Caco-2 (cell line): ENCODE measurements at regions not wholly inside any gene's neighbourhood (a gene's known extent, or its start where the extent isn't known, plus 50 kb on each side); places are given as distances from the start of the nearest gene placed in this dataset.

Source experiments
- BruUV-seq: library from RNA; stranded (reverse); fragments of 400-500 nt; replicated peaks from 2 replicates; lab custom pipeline; 2021; lab: Mats Ljungman, UMichigan
- CTCF ChIA-PET: fragments of 300-600 bp; sonication (Branson Sonifier 250); formaldehyde crosslinking; loops from one replicate; lab custom pipeline; 2022; ENCODE audit warnings: antibody characterized with exemption; lab: Charles Lee
- POLR2A ChIA-PET: fragments of 300-600 bp; sonication (Branson Sonifier 250); formaldehyde crosslinking; loops from one replicate; lab custom pipeline; 2022; ENCODE audit warnings: antibody characterized with exemption; lab: Charles Lee
- DNase-seq, 2 experiments: peaks; one replicate each; pipeline versions ENCODE4 v3.0.0 to v3.0.0-alpha.2; 2020 to 2022
- H3K27me3 ChIP-seq: replicated peaks from 2 replicates; pipeline ENCODE4 v1.6.0; 2011; ENCODE audit warnings: low read length; ENCODE audit not compliant: control insufficient read depth, insufficient read depth
- H3K36me3 ChIP-seq: 2 replicates; pipeline ENCODE4 v1.5.1; 2011; ENCODE audit warnings: low read length; ENCODE audit not compliant: control insufficient read depth, insufficient read depth
- H3K4me1 ChIP-seq: fragments of 250-450 bp; sonication (Bioruptor Pico); 2 replicates; pipeline ENCODE4 v1.5.1; 2020; ENCODE audit warnings: mild to moderate bottlenecking
- H3K4me3 ChIP-seq: 2 replicates; pipeline ENCODE4 v1.5.1; 2011; ENCODE audit warnings: low read depth, mild to moderate bottlenecking, control low read depth, low read length
- H3K9me3 ChIP-seq: fragments of 250-450 bp; sonication (Bioruptor Pico); 2 replicates; pipeline ENCODE4 v1.5.1; 2020; ENCODE audit warnings: mild to moderate bottlenecking, moderate library complexity
- H3K27ac Mint-ChIP-seq: one replicate; pipeline ENCODE4 v1.8.0; 2022; ENCODE audit warnings: mixed read lengths; ENCODE audit not compliant: unreplicated experiment
- H3K27me3 Mint-ChIP-seq: one replicate; pipeline ENCODE4 v1.8.0; 2022; ENCODE audit warnings: mixed read lengths; ENCODE audit not compliant: insufficient read depth, unreplicated experiment
- H3K36me3 Mint-ChIP-seq: one replicate; pipeline ENCODE4 v1.8.0; 2022; ENCODE audit warnings: mild to moderate bottlenecking, mixed read lengths; ENCODE audit not compliant: insufficient read depth, unreplicated experiment
- H3K4me1 Mint-ChIP-seq: one replicate; pipeline ENCODE4 v1.8.0; 2022; ENCODE audit warnings: low read depth, mixed read lengths; ENCODE audit not compliant: unreplicated experiment
- H3K4me3 Mint-ChIP-seq: one replicate; pipeline ENCODE4 v1.8.0; 2022; ENCODE audit warnings: mild to moderate bottlenecking, moderate library complexity, mixed read lengths; ENCODE audit not compliant: unreplicated experiment
- H3K9me3 Mint-ChIP-seq: one replicate; pipeline ENCODE4 v1.8.0; 2022; ENCODE audit warnings: mixed read lengths; ENCODE audit not compliant: unreplicated experiment
- intact Hi-C: fragments of 100-400 bp; cut with micrococcal nuclease; formaldehyde crosslinking; loops from one replicate; pipeline ENCODE4 v1.10.0; 2022; ENCODE audit not compliant: unreplicated experiment
- TF ChIP-seq, protein P1 (sequence below), 2 experiments: fragments of 200-600 bp in 1 of 2; IDR thresholded peaks; 1 replicate in 1 of 2; 2 replicates in 1 of 2; pipeline versions ENCODE4 v1.5.1 to v1.8.0; 2011 to 2022; ENCODE audit warnings: antibody characterized with exemption in 1 of 2, control low read depth in 1 of 2, inconsistent platforms in 1 of 2, low read depth in 1 of 2, low read length in 1 of 2, mild to moderate bottlenecking in 1 of 2, moderate library complexity in 1 of 2; ENCODE audit not compliant: insufficient read depth in 1 of 2, severe bottlenecking in 1 of 2, unreplicated experiment in 1 of 2

DNA sequence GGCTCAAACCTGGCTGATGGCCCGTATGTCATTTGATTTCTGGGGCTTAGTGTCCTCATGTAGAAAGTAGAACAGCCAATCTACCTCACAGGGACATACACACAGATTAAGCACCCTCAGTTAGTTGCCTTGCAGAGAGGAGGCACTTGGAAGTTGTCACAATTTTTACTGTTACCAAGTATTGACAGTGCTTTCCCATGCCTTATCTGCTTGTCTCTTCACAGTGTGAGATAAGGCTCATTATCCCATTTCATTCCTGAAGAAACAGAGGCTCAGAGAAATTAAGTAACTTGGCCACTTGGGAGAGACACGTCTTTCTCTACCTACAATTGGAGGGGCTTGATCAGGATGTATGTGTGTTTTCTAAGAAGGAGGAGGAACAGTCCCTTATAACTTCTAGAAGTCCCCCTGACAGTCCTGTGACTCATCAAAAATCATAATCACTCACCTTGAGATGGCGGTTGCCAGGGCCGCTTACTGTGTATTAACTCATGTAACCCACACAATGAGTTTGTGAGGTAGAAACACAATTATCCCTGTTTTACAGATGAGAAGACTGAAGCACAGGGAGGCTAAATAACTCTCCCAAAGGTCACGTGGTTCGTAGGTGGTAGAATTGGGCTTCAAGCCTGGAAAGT is 56.9 kb upstream of the LHX1 start:
- no peaks in the 10 kb centered on the region for H3K27me3 ChIP-seq
- Mint-ChIP-seq H3K36me3 (no peaks in the 10 kb centered on the region), H3K9me3 (peaks cover 9% of the 10 kb centered on the region), H3K27me3 (peaks cover 10% of the 10 kb centered on the region), H3K4me3 (no peak overlapping the region), H3K27ac (no peak overlapping the region), H3K4me1 (no peaks in the 10 kb centered on the region)
- ChIA-PET CTCF (no interaction called here), POLR2A (no interaction called here)
- DNase-seq = no peak
- H3K4me1 ChIP-seq = no peaks in the 10 kb centered on the region
- H3K4me3 ChIP-seq = no peak overlapping the region
- TF ChIP-seq, protein P1, sequence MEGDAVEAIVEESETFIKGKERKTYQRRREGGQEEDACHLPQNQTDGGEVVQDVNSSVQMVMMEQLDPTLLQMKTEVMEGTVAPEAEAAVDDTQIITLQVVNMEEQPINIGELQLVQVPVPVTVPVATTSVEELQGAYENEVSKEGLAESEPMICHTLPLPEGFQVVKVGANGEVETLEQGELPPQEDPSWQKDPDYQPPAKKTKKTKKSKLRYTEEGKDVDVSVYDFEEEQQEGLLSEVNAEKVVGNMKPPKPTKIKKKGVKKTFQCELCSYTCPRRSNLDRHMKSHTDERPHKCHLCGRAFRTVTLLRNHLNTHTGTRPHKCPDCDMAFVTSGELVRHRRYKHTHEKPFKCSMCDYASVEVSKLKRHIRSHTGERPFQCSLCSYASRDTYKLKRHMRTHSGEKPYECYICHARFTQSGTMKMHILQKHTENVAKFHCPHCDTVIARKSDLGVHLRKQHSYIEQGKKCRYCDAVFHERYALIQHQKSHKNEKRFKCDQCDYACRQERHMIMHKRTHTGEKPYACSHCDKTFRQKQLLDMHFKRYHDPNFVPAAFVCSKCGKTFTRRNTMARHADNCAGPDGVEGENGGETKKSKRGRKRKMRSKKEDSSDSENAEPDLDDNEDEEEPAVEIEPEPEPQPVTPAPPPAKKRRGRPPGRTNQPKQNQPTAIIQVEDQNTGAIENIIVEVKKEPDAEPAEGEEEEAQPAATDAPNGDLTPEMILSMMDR (IDR thresholded peaks at IDR 0.05; ENCODE audit: insufficient read depth in 1 of 2, low read depth in 1 of 2, low read length in 1 of 2, severe bottlenecking in 1 of 2, unreplicated experiment in 1 of 2) = no peak
- intact Hi-C loops = no loop called here
- BruUV-seq = no TSS peak
- no peaks in the 10 kb centered on the region for H3K9me3 ChIP-seq
- H3K36me3 ChIP-seq = no peaks in the 10 kb centered on the region

DNA sequence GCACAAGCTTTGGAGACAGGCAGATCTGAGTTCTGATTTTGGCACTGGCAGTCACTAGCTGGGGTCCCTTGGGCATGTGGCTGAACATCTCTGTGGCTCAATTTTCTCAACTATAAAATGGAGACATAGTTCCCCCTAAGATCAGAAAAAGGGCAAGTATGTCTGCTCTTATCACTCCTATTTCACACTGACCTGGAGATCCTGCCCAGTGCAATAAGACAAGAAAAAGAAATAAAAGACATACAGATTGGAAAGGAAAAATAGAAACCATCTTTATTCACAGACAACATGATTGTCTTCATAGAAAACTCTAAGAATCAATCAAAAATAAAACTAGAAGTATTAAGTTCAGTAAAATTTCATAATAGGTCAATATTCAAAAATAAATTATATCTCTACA is 56.0 kb upstream of the LHX1 start:
- ChIA-PET POLR2A (interaction anchor here (0.7 kb wide), 1 partner anchor 20 kb away, joined by 4 read pairs; no protein-coding TSS in a partner anchor), CTCF (no interaction called here)
- intact Hi-C loops = no loop called here
- H3K36me3 Mint-ChIP-seq = no peaks in the 10 kb centered on the region
- H3K4me3 Mint-ChIP-seq = no peak overlapping the region
- Histone ChIP-seq H3K4me1 (no peaks in the 10 kb centered on the region), H3K27me3 (no peaks in the 10 kb centered on the region), H3K36me3 (no peaks in the 10 kb centered on the region), H3K9me3 (no peaks in the 10 kb centered on the region), H3K4me3 (no peak overlapping the region)
- no peaks in the 10 kb centered on the region for H3K4me1 Mint-ChIP-seq
- TF ChIP-seq, protein P1 (IDR thresholded peaks at IDR 0.05; ENCODE audit: insufficient read depth in 1 of 2, low read depth in 1 of 2, low read length in 1 of 2, severe bottlenecking in 1 of 2, unreplicated experiment in 1 of 2) = no peak
- peaks cover 9% of the 10 kb centered on the region for H3K27me3 Mint-ChIP-seq
- BruUV-seq = no TSS peak
- H3K9me3 Mint-ChIP-seq = peaks cover 9% of the 10 kb centered on the region
- no peak overlapping the region for H3K27ac Mint-ChIP-seq
- DNase-seq = no peak

DNA sequence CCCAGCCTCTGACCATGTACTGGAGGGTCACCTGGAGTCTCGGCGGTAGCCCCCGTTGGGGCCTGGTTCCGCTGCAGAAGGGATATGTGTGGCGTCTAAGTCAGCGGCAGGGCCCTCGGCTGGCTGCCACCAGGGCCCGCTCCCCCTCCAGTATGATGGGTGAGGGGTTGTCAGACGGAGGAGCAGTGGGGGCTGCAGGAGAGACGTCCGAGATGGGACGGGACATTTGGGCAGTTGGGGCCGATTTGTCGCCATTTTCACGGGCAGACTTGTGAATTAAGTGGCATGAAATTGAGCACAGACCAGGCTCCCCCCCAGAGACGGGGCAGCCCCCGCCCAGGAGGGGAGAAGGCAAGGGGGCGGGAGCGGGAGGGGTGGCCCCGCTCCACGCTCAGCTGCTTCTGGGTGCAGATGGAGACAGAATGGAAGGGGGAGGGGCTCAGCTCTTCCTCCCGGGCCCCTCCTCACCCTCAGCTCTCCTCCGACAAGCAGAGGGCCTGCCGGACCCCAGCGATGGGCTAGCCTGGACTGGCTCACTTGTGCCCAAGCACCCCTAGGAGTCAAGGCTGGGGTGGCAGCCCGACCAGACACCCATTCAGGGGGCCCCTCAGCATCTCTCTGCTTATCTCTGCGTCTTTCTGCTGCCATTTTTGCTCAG is 52.7 kb upstream of the LHX1 start:
- POLR2A ChIA-PET = no interaction called here
- Mint-ChIP-seq H3K4me3 (no peak overlapping the region), H3K36me3 (no peaks in the 10 kb centered on the region), H3K4me1 (no peaks in the 10 kb centered on the region), H3K9me3 (peaks cover 9% of the 10 kb centered on the region), H3K27me3 (peaks cover 13% of the 10 kb centered on the region), H3K27ac (no peak overlapping the region)
- Histone ChIP-seq H3K36me3 (no peaks in the 10 kb centered on the region), H3K27me3 (no peaks in the 10 kb centered on the region), H3K4me3 (no peak overlapping the region), H3K9me3 (no peaks in the 10 kb centered on the region), H3K4me1 (no peaks in the 10 kb centered on the region)
- TF ChIP-seq, protein P1 (IDR thresholded peaks at IDR 0.05; ENCODE audit: insufficient read depth in 1 of 2, low read depth in 1 of 2, low read length in 1 of 2, severe bottlenecking in 1 of 2, unreplicated experiment in 1 of 2) = no peak
- intact Hi-C loops = no loop called here
- BruUV-seq = no TSS peak
- CTCF ChIA-PET = no interaction called here
- DNase-seq = no peak
